ENCODE measurements at regions not wholly inside any gene's neighbourhood (a gene's known extent, or its start where the extent isn't known, plus 50 kb on each side); places are given as distances from the start of the nearest gene placed in this dataset.
"Not testable (repeated sequence)": the region's sequence is repeated elsewhere in the genome, so short reads cannot be mapped to it uniquely, and the experiment has no call there.

DNA sequence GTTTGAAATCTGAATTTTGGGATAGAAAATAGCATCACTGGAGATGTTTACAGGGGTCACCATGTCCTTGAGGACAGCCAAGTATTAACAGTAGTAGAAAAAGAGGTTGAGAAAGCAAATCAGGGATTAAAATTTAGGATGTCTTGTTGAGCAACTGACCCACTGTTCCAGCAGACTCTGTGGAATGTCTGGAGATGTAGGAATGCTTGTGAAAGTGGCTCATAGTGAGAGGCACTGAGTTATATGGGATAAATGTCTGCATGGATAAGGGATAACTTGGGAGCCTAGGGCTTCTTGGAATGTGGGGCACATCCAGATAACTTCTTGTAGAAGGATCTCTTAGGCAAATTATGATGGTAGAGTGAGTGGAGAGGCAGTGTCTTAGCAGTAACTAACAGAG lies 495.0 kb downstream of the TMX3 start:
- no peak for DNase-seq

DNA sequence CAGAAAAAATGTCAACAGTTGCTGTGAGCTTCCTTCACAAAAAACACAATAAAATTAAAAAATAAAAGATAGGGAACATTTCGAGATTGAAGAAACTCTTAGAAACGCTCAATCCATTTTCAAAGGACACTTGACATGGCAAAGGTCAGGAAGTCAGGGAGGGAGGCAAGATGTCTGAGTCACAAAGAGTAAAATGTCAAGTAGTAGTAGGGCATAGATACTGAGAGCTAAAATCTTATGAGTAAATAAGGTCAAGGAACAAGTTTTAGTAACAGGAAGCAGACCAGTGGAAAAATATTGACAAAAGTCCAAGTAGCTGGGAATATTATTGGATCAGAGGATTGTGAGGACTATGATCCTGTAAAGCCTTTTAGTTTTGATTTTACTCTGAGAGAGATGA lies 495.6 kb downstream of the TMX3 start:
- DNase-seq, result no peak

DNA sequence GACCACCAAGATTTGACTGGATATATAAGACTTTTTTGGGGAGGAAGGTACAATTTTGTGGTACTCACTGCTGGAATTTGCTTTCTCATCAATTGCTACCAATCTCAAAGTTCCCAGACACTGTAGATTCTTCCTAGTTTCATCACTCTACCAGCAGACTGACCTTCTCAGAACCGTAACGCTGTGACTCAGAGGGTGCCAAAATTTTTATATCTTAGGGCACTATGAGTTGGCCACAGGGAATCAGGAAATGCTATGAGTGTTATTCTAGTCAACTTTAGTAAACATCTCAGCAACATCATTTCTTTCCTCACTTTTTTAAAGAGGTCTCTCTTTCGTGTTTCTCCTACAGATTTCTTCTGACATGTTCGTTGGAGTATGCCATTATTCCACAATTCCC lies 499.0 kb downstream of the TMX3 start:
- no peak for DNase-seq

DNA sequence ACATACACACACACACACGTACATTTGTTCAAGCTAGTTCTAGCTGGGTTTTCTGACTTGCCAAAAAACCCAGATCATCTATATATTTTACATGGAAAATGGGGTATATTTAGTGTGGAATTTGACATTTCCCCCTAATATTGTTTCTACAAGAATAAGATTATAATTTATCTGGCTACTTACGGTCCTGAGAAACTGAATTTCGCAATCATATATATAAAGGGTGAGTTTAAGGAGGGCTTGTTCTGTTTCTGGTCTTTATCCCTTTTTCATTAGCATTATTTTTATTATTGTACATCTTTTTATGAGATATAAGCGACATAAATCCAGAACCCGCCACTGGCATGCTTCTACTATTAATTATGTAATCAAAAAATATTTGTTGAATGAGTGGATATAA lies 528.9 kb downstream of the TMX3 start:
- no peak for DNase-seq

DNA sequence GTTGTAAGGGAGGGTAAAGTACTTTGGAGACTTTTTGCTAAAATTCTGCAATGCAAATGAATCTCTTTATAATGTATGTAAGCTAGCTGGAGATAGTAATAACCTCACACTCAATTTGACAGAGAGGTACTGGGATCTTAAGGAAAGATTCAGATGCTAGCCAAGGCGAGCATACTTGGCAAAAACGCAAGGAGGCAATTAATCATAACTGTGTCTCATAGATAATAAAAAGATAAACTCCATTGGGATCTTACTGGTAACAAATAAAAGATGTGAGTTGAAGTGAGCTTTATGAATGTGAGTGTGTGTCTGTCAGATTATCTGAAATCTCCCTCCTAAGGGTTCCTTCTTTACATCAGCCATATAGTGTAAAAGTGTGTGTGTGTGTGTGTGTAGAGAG lies 533.0 kb downstream of the TMX3 start:
- no peak for DNase-seq

DNA sequence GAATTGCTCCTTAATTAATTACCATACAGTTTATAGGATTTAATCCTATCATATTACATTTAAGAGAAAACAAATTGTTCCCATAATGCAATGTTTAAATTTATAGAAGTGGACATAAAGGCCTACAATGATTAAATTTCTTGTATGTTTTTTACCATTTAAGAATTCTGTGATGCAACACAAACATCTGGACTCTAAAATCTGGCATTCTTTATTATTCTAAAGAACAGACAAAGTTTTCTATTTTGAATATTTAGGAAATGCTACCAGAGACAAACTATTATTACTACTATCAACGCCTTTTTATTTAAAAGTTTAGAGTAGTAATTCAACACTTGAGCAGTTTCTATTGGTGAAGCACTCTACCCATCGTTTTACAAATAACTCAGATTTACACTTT lies 535.1 kb downstream of the TMX3 start:
- no peak for DNase-seq

DNA sequence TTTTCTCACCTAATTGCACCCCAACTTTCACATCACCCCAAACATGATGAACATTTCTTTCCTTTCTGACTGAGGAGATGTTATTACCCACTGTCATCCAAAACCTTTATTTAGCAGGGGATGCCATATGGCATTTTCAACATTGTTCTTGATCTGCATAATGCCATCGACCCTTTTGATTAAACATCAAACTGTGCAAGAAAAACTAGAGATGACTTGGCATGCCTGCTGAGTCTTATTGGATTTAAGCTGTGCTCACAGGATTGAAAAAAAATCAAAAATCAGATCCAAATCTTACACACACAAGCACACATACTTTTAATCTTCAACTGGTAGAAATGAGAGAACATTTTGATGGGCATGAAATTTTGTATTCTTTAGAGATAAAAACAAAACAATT lies 536.0 kb downstream of the TMX3 start:
- DNase-seq, result no peak

DNA sequence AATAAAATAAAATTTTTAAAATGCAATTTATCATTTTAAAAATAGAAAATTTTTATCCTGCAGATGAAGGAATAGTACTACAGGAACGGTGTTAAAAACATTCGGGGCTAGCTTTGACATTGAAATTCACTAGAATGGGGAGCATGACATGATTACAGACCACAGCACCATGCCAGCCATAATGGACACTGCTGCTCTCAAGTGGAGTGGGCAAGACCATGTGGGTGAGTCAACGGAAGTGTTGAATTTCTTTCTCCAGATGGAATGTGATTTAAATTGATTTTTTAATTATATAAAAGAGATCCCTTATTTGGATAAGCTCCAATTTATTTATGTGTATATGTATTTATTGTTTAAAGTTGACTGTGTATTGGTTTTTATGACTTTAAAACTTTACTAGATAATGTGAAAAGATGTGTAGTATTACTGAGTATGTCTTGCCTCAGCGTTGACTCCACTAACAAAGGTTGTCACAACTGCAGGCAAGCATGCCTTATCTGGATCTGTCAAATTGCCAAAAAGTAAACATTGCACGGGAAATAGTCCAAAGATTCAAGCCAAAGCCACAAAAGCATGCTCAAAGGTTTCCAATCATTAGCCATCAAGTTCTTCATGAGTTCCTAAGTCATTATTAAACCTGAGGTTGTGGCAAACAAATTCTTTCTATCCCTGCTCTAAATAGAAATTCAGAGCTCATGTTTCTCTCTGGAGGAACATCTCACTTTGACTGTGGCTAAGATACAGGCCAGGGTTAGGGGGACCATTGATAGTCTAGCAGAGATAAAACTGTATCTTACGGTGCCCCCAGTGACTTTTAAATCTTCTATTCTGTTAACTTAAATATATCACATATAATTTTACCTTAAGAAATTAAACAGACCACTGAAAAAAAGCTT lies 536.9 kb downstream of the TMX3 start:
- DNase-seq, result no peak

DNA sequence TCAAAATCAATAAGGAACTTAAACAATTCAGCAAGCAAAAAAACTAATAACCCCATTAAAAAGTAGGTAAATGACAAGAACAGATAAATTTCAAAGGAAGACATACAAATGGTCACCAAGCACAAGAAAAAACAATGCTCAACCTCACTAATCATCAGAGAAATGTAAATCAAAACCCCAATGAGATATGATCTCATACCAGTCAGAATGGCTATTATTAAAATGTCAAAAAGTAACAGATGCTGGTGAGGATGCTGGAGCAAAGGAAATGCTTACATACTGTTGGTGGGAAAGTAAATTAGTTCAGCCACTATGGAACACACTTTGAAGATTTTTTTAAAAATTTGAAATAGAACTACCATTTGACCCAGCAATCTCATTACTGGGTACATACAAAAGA lies 538.0 kb downstream of the TMX3 start:
- no peak for DNase-seq

DNA sequence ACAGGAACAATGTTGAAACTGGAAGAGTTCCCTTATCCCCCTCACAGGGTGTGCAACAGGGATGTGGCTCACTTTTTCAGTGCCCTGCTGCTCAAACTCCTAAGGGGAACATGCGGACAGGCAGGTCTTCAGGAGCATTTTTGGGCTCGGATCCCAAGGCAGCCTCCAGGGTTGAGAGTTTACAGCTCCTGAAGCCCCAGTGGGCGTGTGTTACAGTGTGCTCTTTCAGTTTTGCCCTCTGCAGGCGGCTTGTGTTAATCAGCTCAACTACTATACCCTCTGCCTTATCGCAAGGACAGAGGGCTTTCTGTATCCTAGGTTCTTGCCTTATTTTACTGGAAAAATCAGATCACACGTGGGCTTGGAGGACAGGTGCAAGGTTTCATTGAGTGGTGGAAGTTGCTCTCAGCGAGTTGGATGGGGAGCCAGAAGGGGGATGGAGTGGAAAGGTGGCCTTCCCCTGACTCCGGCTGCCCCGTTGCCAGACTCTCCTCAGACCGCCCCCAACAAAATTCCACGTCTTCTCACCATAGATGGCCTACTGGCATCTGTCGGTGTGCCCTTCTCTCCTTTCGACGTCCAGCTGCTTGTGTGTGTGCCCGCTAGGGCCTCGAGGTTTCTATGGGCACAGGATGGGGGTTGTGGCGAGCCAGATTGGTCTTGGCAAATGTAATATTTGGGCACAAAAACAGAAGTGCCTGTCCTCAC lies 541.9 kb downstream of the TMX3 start:
- DNase-seq, result no peak

DNA sequence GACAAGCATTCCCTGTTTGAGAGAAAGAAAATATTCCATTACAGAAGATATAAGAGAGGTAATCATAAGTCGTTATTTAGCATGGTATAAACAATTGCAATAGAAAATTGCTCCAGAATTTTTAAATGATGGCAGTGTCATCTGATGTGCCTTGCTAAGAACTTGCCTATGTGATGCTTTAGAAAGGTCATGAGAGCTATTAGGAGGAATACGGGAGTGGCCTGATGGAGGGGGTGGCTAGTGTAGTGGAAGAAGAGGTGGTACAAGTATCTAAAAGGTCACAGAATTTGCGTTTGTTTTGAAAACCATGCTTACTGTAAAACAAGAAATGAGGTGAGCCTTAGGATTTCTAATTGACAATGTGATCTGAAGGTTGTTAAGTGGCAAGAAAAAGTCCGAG lies 550.0 kb downstream of the TMX3 start:
- no peak for DNase-seq

DNA sequence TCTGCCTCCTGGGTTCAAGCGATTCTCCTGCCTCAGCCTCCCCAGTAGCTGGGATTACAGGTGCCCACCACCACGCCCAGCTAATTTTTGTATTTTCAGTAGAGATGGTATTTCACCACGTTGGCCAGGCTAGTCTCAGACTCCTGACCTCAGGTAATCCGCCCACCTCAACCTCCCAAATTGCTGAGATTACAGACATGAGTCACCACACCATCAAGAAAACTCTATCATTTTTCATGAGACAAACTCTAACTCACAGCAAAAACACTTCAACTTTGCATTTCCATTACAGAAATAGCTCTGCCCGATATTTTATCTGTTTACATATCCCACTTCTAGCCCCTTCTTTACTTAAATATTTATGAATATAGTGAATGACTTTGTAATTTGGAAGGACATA lies 561.1 kb downstream of the TMX3 start:
- not testable (repeated sequence) for DNase-seq

DNA sequence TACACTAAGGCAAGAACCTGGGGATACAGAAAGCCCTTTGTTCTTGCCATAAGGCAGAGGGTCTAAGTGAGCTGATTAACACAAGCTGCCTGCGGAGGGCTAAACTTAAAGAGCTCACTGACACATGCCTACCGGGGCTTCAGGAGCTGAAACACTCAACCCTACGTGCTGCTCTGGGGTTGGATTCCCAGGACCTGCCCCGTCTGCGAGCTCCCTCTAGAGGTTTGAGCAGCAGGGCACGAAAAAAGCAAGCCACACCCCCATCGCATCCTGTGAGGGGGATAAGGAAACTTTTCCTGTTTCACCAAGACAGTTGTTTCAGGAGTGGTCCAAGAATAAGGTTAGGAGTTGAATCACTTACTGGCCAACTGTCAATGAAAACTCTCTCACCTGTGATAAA lies 562.1 kb downstream of the TMX3 start:
- DNase-seq, result peak; percentile 4

DNA sequence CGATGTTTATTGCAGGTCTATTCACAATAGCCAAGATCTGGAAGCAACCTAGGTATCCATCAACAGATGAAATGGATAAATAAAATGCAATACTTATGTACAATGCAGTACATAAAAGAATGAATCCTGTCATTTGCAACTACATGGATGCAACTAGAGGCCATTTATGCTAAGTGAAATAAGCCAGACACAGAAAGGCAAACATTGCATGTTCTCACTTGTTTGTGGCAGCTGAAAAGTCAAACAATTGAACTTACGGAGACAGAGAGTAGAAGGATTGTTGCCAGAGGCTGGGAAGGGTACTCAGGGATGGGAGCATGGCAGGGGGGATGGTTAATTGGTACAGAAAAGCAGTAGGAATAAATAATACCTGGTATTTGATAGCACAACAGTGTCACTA lies 563.9 kb downstream of the TMX3 start:
- DNase-seq, result peak; percentile 22

DNA sequence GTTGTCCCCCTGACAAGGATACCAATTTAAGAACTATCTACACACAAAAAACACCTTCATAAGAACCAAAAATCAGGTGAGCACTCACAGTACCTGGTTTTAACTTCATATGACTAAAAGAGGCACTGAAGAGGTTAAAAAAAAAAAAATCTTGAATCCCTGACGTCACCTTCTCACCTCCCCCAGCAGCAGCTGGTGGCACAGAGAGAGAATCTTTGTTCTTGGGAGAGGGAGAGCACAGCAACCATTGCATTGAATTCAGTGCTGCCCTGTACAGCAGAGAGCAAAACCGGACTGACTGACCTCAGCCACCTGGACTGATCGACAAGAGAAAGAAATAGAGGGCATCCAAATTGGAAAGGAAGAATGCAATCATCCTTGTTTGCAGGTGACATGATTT lies 566.0 kb downstream of the TMX3 start:
- peak; percentile 63 for DNase-seq

DNA sequence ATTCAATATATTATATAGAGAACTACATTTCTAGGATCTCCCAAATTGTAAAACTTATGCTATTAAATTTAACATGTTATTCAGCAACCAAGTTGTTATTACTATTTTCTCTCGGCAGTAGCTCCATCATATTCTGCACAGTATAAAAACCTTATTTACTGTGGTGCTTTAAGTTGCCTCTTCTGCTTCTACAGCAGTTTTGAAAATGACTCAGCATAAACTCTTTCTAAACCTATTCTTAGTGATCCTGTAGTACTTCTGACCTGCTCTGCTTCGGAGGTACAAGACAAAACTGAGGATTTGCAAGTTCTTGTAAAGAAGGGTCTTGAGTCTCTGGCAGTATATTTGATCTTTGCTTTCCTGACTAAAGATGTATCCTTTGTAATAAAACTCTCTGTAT lies 567.2 kb downstream of the TMX3 start:
- peak; percentile 6 for DNase-seq

DNA sequence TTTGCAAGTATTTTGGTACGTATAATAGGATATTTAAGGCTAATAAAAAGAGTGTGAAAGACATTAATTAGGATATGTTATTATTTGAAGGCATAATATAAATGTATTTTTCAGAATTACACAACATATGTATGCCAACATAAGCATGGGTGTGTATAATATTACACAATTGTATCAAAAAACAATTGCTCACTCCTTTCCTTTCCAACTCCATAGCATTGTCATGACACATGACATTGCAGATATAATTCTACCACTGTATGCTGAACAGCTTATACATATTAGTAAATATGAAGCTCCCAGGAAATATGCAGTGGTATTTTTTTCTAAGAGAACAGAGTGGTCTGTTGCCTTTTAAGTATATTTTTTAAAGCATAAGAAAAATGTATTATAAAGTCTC lies 593.1 kb downstream of the TMX3 start:
- no peak for DNase-seq

DNA sequence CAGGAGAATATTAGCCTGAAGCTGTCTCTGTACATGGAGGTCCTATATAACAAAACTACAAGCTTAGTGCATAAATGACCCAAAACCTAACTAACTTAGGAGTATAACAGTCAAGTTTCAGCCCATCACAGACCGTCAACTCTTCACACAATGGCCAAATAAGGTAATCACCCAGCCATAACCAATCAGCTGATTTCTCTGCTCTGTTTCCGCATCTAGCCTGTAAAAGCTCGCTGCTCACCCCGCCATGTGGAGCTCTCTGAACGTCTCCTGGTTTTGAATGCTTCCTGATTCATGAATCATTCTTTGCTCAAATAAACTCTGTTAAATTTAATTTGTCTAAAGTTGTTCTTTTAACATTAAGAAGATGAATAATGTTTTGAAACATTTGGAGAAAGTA lies 593.6 kb downstream of the TMX3 start:
- DNase-seq, result no peak

DNA sequence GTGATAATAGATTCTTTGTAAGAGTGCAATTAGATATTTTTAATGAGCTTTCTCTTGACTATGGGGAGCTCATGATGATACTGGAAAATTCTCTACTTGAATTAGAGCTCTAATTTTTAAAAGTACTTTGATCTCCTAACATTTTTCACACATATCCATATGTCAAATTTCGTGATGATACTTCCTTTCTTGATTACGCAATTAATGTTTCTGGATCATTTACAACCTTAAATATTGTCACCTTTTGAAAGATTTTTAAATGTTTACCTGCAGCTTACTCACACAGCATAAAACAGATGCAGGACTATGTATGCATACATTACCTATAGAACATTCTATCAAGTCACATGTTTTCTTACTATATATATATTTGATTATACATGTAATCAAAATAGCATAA lies 598.5 kb upstream of the DSEL start:
- DNase-seq, result no peak

DNA sequence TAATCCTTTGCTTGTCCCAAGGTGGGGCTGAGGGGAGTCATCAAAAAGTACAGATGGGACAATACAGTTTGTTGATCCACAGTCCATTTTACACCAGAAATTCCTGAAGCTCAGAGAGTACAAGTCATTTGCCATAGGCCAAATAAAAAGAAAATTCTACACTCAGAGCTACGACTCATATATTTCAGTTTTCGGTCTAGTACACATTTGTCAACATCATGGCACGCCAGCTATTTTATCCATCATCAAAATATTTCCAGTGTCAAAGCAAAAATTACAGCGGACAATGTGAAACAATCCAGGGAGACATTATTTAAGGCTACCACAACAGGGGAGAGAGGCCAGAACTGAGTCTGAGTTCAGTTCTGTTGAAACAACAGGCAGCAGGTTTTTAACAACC lies 587.5 kb upstream of the DSEL start:
- no peak for DNase-seq

DNA sequence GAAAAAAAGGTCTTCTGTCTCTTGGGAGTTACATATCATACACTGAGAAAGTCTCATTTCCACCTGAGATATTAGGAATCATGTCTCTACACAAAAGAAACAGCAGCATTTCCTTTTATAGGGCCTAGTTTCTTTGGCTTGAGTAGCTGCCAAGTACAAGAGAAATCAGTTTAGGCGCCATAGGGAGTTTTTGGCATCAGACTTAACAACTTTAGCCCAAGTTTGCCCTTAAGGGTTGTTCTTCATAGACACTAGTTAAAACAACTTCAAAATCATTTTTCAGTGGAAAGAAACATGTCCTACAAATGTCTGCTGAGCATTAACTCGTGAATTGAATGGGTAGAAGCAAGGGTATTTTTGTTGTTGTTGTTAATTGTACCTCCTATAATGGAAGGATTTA lies 587.0 kb upstream of the DSEL start:
- DNase-seq, result no peak

DNA sequence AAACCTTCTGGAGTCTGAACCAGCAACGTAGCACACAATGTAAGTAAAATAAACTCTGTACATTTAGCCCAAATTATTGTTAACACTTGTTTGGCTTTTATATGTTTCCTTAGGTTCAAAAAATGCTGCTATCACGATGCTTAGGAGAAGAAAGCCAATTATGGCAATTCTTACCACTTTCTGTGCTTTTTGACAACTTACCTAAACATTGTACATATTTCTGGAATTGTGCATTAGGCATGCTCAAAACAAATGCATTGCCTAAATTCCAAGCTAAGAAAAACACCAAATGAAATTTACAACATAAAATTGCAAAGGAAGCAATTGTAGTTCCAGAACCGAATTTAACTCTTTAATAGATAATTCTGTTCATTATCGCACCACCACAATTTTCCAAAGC lies 585.6 kb upstream of the DSEL start:
- DNase-seq, result no peak

DNA sequence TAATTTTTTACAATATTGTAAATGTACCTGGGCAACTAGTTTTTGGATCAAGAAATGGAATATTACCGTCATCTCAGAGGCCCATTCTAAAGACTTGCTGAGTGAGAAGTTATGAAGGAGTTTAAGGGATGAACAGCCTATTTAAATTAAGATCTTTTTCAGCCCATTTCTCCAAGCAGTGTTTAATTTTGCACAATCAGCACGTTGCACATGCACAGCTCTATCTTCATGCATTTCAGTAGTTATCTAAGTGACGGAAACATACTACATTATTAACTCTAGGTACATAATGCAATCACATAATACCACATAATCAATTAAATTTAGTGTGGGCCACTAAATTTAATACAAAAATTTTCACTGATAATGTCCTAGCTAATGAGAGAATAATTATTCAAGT lies 582.1 kb upstream of the DSEL start:
- DNase-seq, result no peak

DNA sequence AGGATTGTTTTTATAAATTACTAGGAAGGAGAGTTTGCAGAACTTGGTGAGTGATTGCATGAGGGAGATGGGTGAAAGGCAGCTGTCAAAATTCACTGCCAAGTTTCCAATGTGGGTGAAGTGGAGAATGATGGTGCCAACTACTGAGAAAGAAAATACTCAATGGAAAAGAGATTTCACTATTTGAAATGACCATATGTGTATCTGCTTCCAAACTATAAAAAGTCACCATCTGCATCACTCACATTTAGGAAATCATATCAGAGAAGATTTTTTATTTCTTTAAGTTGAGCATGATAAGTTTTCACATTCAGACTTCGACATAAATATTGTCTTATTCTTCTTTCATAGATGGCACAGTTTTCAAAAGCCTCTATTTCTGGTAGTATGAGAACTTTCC lies 570.0 kb upstream of the DSEL start:
- no peak for DNase-seq

DNA sequence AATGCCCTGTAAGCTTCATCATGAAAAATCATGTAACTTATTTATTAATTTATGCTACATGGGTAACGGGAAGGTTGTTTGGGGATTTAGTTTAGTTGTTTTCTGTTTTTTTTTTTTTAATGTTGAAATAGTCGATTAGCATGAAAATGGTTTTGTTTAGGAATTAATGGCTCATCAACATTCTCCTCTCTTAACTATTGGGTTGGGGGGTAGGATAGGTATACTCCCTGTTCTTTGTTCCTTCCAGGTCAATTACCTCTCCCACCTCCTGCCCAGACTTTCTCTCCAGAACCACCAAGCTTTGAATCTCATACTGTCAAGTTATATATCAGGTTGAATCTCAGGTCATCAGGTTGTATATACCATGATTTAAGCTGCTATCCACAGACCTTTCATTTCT lies 568.7 kb upstream of the DSEL start:
- DNase-seq, result no peak
